CD4-positive, alpha-beta T cell (primary cell): ENCODE measurements at regions not wholly inside any gene's neighbourhood (a gene's known extent, or its start where the extent isn't known, plus 50 kb on each side); places are given as distances from the start of the nearest gene placed in this dataset.
"Not testable (repeated sequence)": the region's sequence is repeated elsewhere in the genome, so short reads cannot be mapped to it uniquely, and the experiment has no call there.

ENCODE experiments used
- ATAC-seq: fragments of 200-7000 bp; cut with Tn5 transposase; one replicate; pipeline ENCODE4 v1.10.0; 2022; ENCODE audit warnings: mild to moderate bottlenecking; ENCODE audit not compliant: poor library complexity
- CTCF ChIA-PET: fragments of 350-600 bp; sonication (Branson Sonifier 250); formaldehyde crosslinking; loops from one replicate; lab custom pipeline; 2021; ENCODE audit warnings: antibody characterized with exemption, inconsistent platforms; lab: Charles Lee
- POLR2A ChIA-PET: fragments of 350-600 bp; sonication (Branson Sonifier 250); formaldehyde crosslinking; loops from one replicate; lab custom pipeline; 2021; ENCODE audit warnings: antibody characterized with exemption, inconsistent platforms; lab: Charles Lee
- DNase-seq, 14 experiments: peaks; one replicate each; pipeline ENCODE4 v3.0.0-alpha.2; 2013 to 2020; ENCODE audit warnings: mixed read lengths in 2 of 14
- H3K27ac ChIP-seq, 2 donors: one replicate each; pipeline versions ENCODE4 v1.5.1 to v1.7.0; 2013; ENCODE audit warnings: low read length in 2 of 2, low read depth in 1 of 2, mild to moderate bottlenecking in 1 of 2
- H3K27me3 ChIP-seq, 2 experiments: 1 replicate in 1 of 2; 2 replicates in 1 of 2; pipeline versions ENCODE4 v1.6.1 to v1.7.0; 2013; ENCODE audit warnings: low read length in 2 of 2, control low read depth in 1 of 2, mild to moderate bottlenecking in 1 of 2, moderate library complexity in 1 of 2; ENCODE audit not compliant: insufficient read depth in 2 of 2, control insufficient read depth in 1 of 2
- H3K36me3 ChIP-seq: one replicate; pipeline ENCODE4 v1.6.1; 2013; ENCODE audit warnings: low read length, control low read depth; ENCODE audit not compliant: insufficient read depth
- H3K4me1 ChIP-seq: one replicate; pipeline ENCODE4 v1.6.1; 2013; ENCODE audit warnings: low read length, control low read depth; ENCODE audit not compliant: insufficient read depth
- H3K4me3 ChIP-seq: one replicate; pipeline ENCODE4 v1.5.1; 2013; ENCODE audit warnings: mild to moderate bottlenecking, low read length, moderate library complexity
- H3K9me3 ChIP-seq, 2 experiments: 1 replicate in 1 of 2; 2 replicates in 1 of 2; pipeline versions ENCODE4 v1.6.1 to v1.7.0; 2013; ENCODE audit warnings: low read length in 2 of 2, mild to moderate bottlenecking in 2 of 2, control low read depth in 1 of 2, moderate library complexity in 1 of 2; ENCODE audit not compliant: control insufficient read depth in 1 of 2, insufficient read depth in 1 of 2
- H3K27ac Mint-ChIP-seq: one replicate; pipeline ENCODE4 v1.8.0; 2020; ENCODE audit warnings: mixed read lengths
- H3K27me3 Mint-ChIP-seq: one replicate; pipeline ENCODE4 v1.8.0; 2021; ENCODE audit warnings: mixed read lengths
- H3K36me3 Mint-ChIP-seq: one replicate; pipeline ENCODE4 v1.8.0; 2021; ENCODE audit warnings: low read depth, mixed read lengths
- H3K4me1 Mint-ChIP-seq: one replicate; pipeline ENCODE4 v1.8.0; 2021; ENCODE audit warnings: low read depth, mixed read lengths
- H3K4me3 Mint-ChIP-seq: one replicate; pipeline ENCODE4 v1.8.0; 2020; ENCODE audit warnings: mild to moderate bottlenecking, mixed read lengths
- H3K9me3 Mint-ChIP-seq: one replicate; pipeline ENCODE4 v1.8.0; 2020; ENCODE audit warnings: mixed read lengths
- CTCF ChIP-seq: fragments of 200-600 bp; IDR thresholded peaks from one replicate; pipeline ENCODE4 v1.8.0; 2022; ENCODE audit warnings: antibody characterized with exemption, mild to moderate bottlenecking
- intact Hi-C, 2 experiments: fragments of 100-400 bp; cut with DNase I in 1 of 2; cut with micrococcal nuclease in 1 of 2; formaldehyde crosslinking; loops; one replicate each; pipeline versions ENCODE4 v1.15.1 to v1.9.0; 2023 to 2025; cut with DNase I, micrococcal nuclease

- POLR2A ChIA-PET = no interaction called here
- no peaks in the 10 kb centered on the region for H3K4me1 Mint-ChIP-seq
- ATAC-seq = no peak
- Histone ChIP-seq H3K36me3 (no peaks in the 10 kb centered on the region), H3K9me3 (peaks cover 0 to 8% of the 10 kb centered on the region in 2 experiments), H3K27me3 (no peaks in the 10 kb centered on the region), H3K4me3 (no peak overlapping the region), H3K4me1 (no peaks in the 10 kb centered on the region), H3K27ac (no peak overlapping the region)
- H3K27me3 Mint-ChIP-seq = no peaks in the 10 kb centered on the region
- DNase-seq = no peak
- H3K27ac Mint-ChIP-seq = no peak overlapping the region
- no peaks in the 10 kb centered on the region for H3K36me3 Mint-ChIP-seq
- H3K9me3 Mint-ChIP-seq = peaks cover 6% of the 10 kb centered on the region
- intact Hi-C loops = no loop called here
- no peak for TF ChIP-seq CTCF
- no peak overlapping the region for H3K4me3 Mint-ChIP-seq
- CTCF ChIA-PET = no interaction called here
These were observed 833.2 kb upstream of the GYPC start for GRCh38 chr2:125822746-125823145.

- H3K4me3 Mint-ChIP-seq, H3K27ac ChIP-seq, H3K9me3 Mint-ChIP-seq, intact Hi-C loops, H3K4me3 ChIP-seq, POLR2A ChIA-PET, H3K27ac Mint-ChIP-seq, H3K4me1 ChIP-seq, CTCF ChIA-PET, H3K36me3 ChIP-seq, H3K4me1 Mint-ChIP-seq, ATAC-seq, H3K27me3 Mint-ChIP-seq, H3K27me3 ChIP-seq, DNase-seq, H3K36me3 Mint-ChIP-seq, H3K9me3 ChIP-seq: not testable (repeated sequence)
These were observed 830.2 kb upstream of the GYPC start for GRCh38 chr2:125825781-125826180.

GRCh38 chr2:125837128-125837527 lies 818.8 kb upstream of the GYPC start:
- no peak for ATAC-seq
- no peaks in the 10 kb centered on the region for H3K27me3 Mint-ChIP-seq
- Histone ChIP-seq H3K27me3 (no peaks in the 10 kb centered on the region), H3K4me3 (no peak overlapping the region), H3K36me3 (no peaks in the 10 kb centered on the region), H3K4me1 (no peaks in the 10 kb centered on the region), H3K27ac (no peak overlapping the region), H3K9me3 (no peaks in the 10 kb centered on the region)
- no peaks in the 10 kb centered on the region for H3K36me3 Mint-ChIP-seq
- H3K4me1 Mint-ChIP-seq = no peaks in the 10 kb centered on the region
- intact Hi-C loops = no loop called here
- no peak overlapping the region for H3K27ac Mint-ChIP-seq
- no peak for TF ChIP-seq CTCF
- ChIA-PET CTCF (no interaction called here), POLR2A (no interaction called here)
- no peak overlapping the region for H3K4me3 Mint-ChIP-seq
- DNase-seq = no peak
- peaks cover 5% of the 10 kb centered on the region for H3K9me3 Mint-ChIP-seq

- no peak for TF ChIP-seq CTCF
- ATAC-seq = no peak
These were observed 818.3 kb upstream of the GYPC start for GRCh38 chr2:125837611-125838010.

More at GRCh38 chr2:125837611-125838010, 818.3 kb upstream of the GYPC start:
- no peaks in the 10 kb centered on the region for H3K36me3 Mint-ChIP-seq
- no peak overlapping the region for H3K27ac Mint-ChIP-seq
- H3K9me3 Mint-ChIP-seq = peaks cover 5% of the 10 kb centered on the region
- intact Hi-C loops = no loop called here
- CTCF ChIA-PET = no interaction called here
- Histone ChIP-seq H3K4me1 (no peaks in the 10 kb centered on the region), H3K27ac (no peak overlapping the region), H3K4me3 (no peak overlapping the region), H3K36me3 (no peaks in the 10 kb centered on the region), H3K9me3 (no peaks in the 10 kb centered on the region), H3K27me3 (no peaks in the 10 kb centered on the region)
- no peaks in the 10 kb centered on the region for H3K27me3 Mint-ChIP-seq
- H3K4me3 Mint-ChIP-seq = no peak overlapping the region
- no peaks in the 10 kb centered on the region for H3K4me1 Mint-ChIP-seq
- POLR2A ChIA-PET = no interaction called here
- DNase-seq = no peak
